NB4 (cell line): ENCODE measurements at regions not wholly inside any gene's neighbourhood (a gene's known extent, or its start where the extent isn't known, plus 50 kb on each side); places are given as distances from the start of the nearest gene placed in this dataset.

Experiments
- DNase-seq: peaks from one replicate; pipeline ENCODE4 v3.0.0; 2010; ENCODE audit warnings: low read depth
- H3K4me3 ChIP-seq: one replicate; pipeline ENCODE4 v1.5.1; 2011; ENCODE audit warnings: mild to moderate bottlenecking, low read depth, low read length, moderate library complexity
- CTCF ChIP-seq: IDR thresholded peaks from one replicate; pipeline ENCODE4 v1.5.1; 2012; ENCODE audit warnings: low read depth, low read length
- MAX ChIP-seq: IDR thresholded peaks from 2 replicates; pipeline ENCODE4 v1.6.1; 2011; ENCODE audit warnings: low read depth, low read length
- MYC ChIP-seq: IDR thresholded peaks from 2 replicates; pipeline ENCODE4 v1.6.1; 2011; ENCODE audit warnings: low read depth, low read length
- POLR2A ChIP-seq: IDR thresholded peaks from 2 replicates; pipeline ENCODE4 v1.6.1; 2011; ENCODE audit warnings: mild to moderate bottlenecking; ENCODE audit not compliant: insufficient read length; ENCODE audit errors: extremely low read depth

GRCh38 chr4:14333616-14334015 is 668.7 kb upstream of the CPEB2 start:
- no peak for DNase-seq
- TF ChIP-seq CTCF, result no peak
- no peak for TF ChIP-seq MAX
- TF ChIP-seq POLR2A, result no peak
- no peak for TF ChIP-seq MYC
- H3K4me3 ChIP-seq, result no peak overlapping the region

- TF ChIP-seq MYC, result no peak
- TF ChIP-seq CTCF, result no peak
- no peak for TF ChIP-seq POLR2A
- no peak for DNase-seq
- no peak overlapping the region for H3K4me3 ChIP-seq
Measured at GRCh38 chr4:14334166-14334565, 668.1 kb upstream of the CPEB2 start.

GRCh38 chr4:14335872-14336271 is 666.4 kb upstream of the CPEB2 start:
- no peak for DNase-seq
- H3K4me3 ChIP-seq, result no peak overlapping the region
- TF ChIP-seq CTCF, result no peak
- no peak for TF ChIP-seq MYC
- TF ChIP-seq MAX, result no peak
- no peak for TF ChIP-seq POLR2A

- TF ChIP-seq CTCF (no peak), MAX (no peak), POLR2A (no peak), MYC (no peak)
- no peak overlapping the region for H3K4me3 ChIP-seq
- no peak for DNase-seq
Measured at GRCh38 chr4:14336656-14337055, 665.6 kb upstream of the CPEB2 start.

GRCh38 chr4:14337892-14338584 is 664.2 kb upstream of the CPEB2 start:
- no peak for TF ChIP-seq POLR2A
- no peak for TF ChIP-seq CTCF
- TF ChIP-seq MYC, result no peak
- no peak for TF ChIP-seq MAX
- no peak overlapping the region for H3K4me3 ChIP-seq
- no peak for DNase-seq
